Breast epithelium (tissue), 4 donors: ENCODE measurements at regions not wholly inside any gene's neighbourhood (a gene's known extent, or its start where the extent isn't known, plus 50 kb on each side); places are given as distances from the start of the nearest gene placed in this dataset.

ENCODE experiments used
- DNase-seq, 2 donors: peaks; one replicate each; pipeline ENCODE4 v3.0.0-alpha.2; 2019; ENCODE audit warnings: low spot score in 2 of 2
- H3K27ac ChIP-seq, 2 donors: fragments of 200-600 bp; sonication (generic) in 1 of 2; one replicate each; pipeline ENCODE4 v1.5.1; 2016 to 2019; ENCODE audit warnings: mild to moderate bottlenecking in 1 of 2
- H3K27me3 ChIP-seq, 2 donors: fragments of 200-600 bp; sonication (generic) in 1 of 2; one replicate each; pipeline versions ENCODE4 v1.5.1 to v1.6.0; 2017 to 2019; ENCODE audit warnings: control low read depth in 1 of 2, mild to moderate bottlenecking in 1 of 2
- H3K36me3 ChIP-seq: fragments of 200-600 bp; one replicate; pipeline ENCODE4 v1.5.1; 2019
- H3K4me1 ChIP-seq, 2 donors: fragments of 200-600 bp; sonication (generic); one replicate each; pipeline ENCODE4 v1.5.1; 2016 to 2019; ENCODE audit warnings: control low read depth in 1 of 2
- H3K4me3 ChIP-seq, 3 donors: fragments of 200-600 bp; sonication (generic); 1 replicate in 2 of 3; 2 replicates in 1 of 3; pipeline ENCODE4 v1.5.1; 2016 to 2019; ENCODE audit warnings: mild to moderate bottlenecking in 3 of 3, moderate library complexity in 2 of 3
- H3K9me3 ChIP-seq, 2 donors: fragments of 200-600 bp; sonication (generic) in 1 of 2; one replicate each; pipeline ENCODE4 v1.5.1; 2016 to 2019; ENCODE audit warnings: control low read depth in 1 of 2
- POLR2A ChIP-seq: fragments of 450-650 bp; IDR thresholded peaks from one replicate; pipeline ENCODE4 v1.6.1; 2016; ENCODE audit warnings: antibody characterized with exemption, mild to moderate bottlenecking, moderate library complexity
- POLR2AphosphoS5 ChIP-seq, 3 donors: sonication (generic); formaldehyde crosslinking; IDR thresholded peaks; one replicate each; pipeline ENCODE4 v1.6.1; 2017; ENCODE audit warnings: antibody characterized with exemption in 3 of 3
- intact Hi-C: fragments of 100-400 bp; cut with DNase I; formaldehyde crosslinking; loops from one replicate; pipeline ENCODE4 v1.15.1; 2023; ENCODE audit warnings: low total_unique reads
- TF ChIP-seq, protein P1 (sequence below), 3 donors: fragments of 450-650 bp; IDR thresholded peaks; one replicate each; pipeline ENCODE4 v1.5.1; 2016 to 2017; ENCODE audit warnings: antibody characterized with exemption in 3 of 3, mild to moderate bottlenecking in 3 of 3, moderate library complexity in 3 of 3

GRCh38 chr4:16391196-16391595 lies 164.9 kb upstream of the TAPT1 start:
- intact Hi-C loops: no loop called here

GRCh38 chr4:16387448-16387847 lies 161.2 kb upstream of the TAPT1 start:
- intact Hi-C loops: no loop called here
- Histone ChIP-seq H3K9me3 (no peaks in the 10 kb centered on the region), H3K4me1 (no peaks in the 10 kb centered on the region), H3K36me3 (no peaks in the 10 kb centered on the region), H3K27ac (no peak overlapping the region), H3K4me3 (no peak overlapping the region), H3K27me3 (no peaks in the 10 kb centered on the region)
- no peak for DNase-seq
- TF ChIP-seq, protein P1, sequence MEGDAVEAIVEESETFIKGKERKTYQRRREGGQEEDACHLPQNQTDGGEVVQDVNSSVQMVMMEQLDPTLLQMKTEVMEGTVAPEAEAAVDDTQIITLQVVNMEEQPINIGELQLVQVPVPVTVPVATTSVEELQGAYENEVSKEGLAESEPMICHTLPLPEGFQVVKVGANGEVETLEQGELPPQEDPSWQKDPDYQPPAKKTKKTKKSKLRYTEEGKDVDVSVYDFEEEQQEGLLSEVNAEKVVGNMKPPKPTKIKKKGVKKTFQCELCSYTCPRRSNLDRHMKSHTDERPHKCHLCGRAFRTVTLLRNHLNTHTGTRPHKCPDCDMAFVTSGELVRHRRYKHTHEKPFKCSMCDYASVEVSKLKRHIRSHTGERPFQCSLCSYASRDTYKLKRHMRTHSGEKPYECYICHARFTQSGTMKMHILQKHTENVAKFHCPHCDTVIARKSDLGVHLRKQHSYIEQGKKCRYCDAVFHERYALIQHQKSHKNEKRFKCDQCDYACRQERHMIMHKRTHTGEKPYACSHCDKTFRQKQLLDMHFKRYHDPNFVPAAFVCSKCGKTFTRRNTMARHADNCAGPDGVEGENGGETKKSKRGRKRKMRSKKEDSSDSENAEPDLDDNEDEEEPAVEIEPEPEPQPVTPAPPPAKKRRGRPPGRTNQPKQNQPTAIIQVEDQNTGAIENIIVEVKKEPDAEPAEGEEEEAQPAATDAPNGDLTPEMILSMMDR (IDR thresholded peaks at IDR 0.05): no peak
- no peak for TF ChIP-seq POLR2A

More at GRCh38 chr4:16391196-16391595, 164.9 kb upstream of the TAPT1 start:
- TF ChIP-seq, protein P1 (IDR thresholded peaks at IDR 0.05): no peak
- TF ChIP-seq POLR2A (no peak), POLR2AphosphoS5 (IDR thresholded peaks at IDR 0.05) (no peak)
- H3K9me3 ChIP-seq: no peaks in the 10 kb centered on the region
- no peaks in the 10 kb centered on the region for H3K4me1 ChIP-seq
- no peak overlapping the region for H3K4me3 ChIP-seq
- H3K36me3 ChIP-seq: no peaks in the 10 kb centered on the region
- no peaks in the 10 kb centered on the region for H3K27me3 ChIP-seq
- no peak overlapping the region for H3K27ac ChIP-seq
- DNase-seq: no peak

- no peaks in the 10 kb centered on the region for H3K4me1 ChIP-seq
- no peaks in the 10 kb centered on the region for H3K9me3 ChIP-seq
- H3K27ac ChIP-seq: no peak overlapping the region
- H3K27me3 ChIP-seq: no peaks in the 10 kb centered on the region
- no peak overlapping the region for H3K4me3 ChIP-seq
- intact Hi-C loops: no loop called here
- no peaks in the 10 kb centered on the region for H3K36me3 ChIP-seq
- no peak for DNase-seq
- TF ChIP-seq POLR2A (no peak), POLR2AphosphoS5 (IDR thresholded peaks at IDR 0.05) (no peak)
- TF ChIP-seq, protein P1 (IDR thresholded peaks at IDR 0.05): no peak
Measured at GRCh38 chr4:16386711-16387320, 160.5 kb upstream of the TAPT1 start.

GRCh38 chr4:16384576-16384975 lies 158.3 kb upstream of the TAPT1 start:
- no peak for DNase-seq
- Histone ChIP-seq H3K4me1 (no peaks in the 10 kb centered on the region), H3K4me3 (no peak overlapping the region), H3K27ac (no peak overlapping the region), H3K9me3 (no peaks in the 10 kb centered on the region), H3K27me3 (no peaks in the 10 kb centered on the region), H3K36me3 (no peaks in the 10 kb centered on the region)
- intact Hi-C loops: no loop called here
- no peak for TF ChIP-seq POLR2A
- no peak for TF ChIP-seq POLR2AphosphoS5 (IDR thresholded peaks at IDR 0.05)
- TF ChIP-seq, protein P1 (IDR thresholded peaks at IDR 0.05): no peak

DNA sequence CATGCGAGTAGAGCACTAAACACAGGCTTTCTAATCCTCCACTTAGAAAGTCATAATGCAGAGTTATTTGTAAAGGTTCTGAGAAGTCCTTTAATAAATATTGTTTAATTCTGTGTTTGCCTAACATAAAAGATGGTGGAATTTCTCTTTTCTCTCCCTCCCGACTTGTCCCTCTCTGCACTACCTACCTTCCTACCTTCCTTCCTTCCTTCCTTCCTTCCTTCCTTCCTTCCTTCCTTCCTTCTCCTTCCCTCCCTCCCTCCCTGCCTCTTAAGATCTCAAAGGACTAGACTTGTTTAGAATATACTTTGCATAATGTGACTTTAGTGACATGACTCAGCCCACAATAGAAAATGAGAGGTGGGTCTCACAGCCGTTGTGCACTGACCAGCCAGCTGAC lies 156.3 kb upstream of the TAPT1 start:
- no peak for DNase-seq
- Histone ChIP-seq H3K9me3 (no peaks in the 10 kb centered on the region), H3K36me3 (no peaks in the 10 kb centered on the region), H3K4me1 (no peaks in the 10 kb centered on the region), H3K4me3 (no peak overlapping the region), H3K27ac (no peak overlapping the region), H3K27me3 (no peaks in the 10 kb centered on the region)
- no peak for TF ChIP-seq POLR2AphosphoS5 (IDR thresholded peaks at IDR 0.05)
- intact Hi-C loops: no loop called here

DNA sequence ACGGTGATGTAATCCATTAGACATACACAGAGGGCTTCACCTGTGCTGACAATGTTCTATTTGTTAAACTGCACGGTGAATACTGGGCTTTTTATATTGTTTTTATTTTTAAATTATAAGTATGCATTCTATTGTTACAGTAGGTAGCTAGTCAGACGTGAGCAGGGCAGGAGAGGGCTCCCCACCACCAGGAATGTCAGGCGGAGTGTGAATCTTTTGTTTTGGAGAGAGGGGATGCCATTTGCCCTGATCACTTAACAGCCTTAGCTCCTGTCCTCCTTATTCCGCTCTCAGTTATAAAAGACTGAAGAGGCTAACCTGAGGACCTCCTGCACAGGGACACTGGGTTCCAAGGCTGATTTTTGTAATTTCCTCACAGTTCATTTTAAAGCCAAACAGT lies 151.6 kb upstream of the TAPT1 start:
- Histone ChIP-seq H3K4me3 (no peak overlapping the region), H3K36me3 (no peaks in the 10 kb centered on the region), H3K4me1 (no peaks in the 10 kb centered on the region), H3K27ac (no peak overlapping the region), H3K27me3 (no peaks in the 10 kb centered on the region), H3K9me3 (no peaks in the 10 kb centered on the region)
- no peak for DNase-seq
- intact Hi-C loops: no loop called here
- TF ChIP-seq POLR2A (no peak), POLR2AphosphoS5 (IDR thresholded peaks at IDR 0.05) (no peak)
- TF ChIP-seq, protein P1 (IDR thresholded peaks at IDR 0.05): no peak
